GM12878 (cell line): ENCODE measurements at regions not wholly inside any gene's neighbourhood (a gene's known extent, or its start where the extent isn't known, plus 50 kb on each side); places are given as distances from the start of the nearest gene placed in this dataset.

ENCODE experiments used
- ATAC-seq: fragments of 200-7000 bp; cut with Tn5 transposase; 3 replicates; pipeline ENCODE4 v1.9.1; 2020; ENCODE audit warnings: mild to moderate bottlenecking, moderate library complexity
- BruUV-seq: library from RNA; stranded (reverse); fragments of 400-500 nt; replicated peaks from 2 replicates; lab custom pipeline; 2021; lab: Mats Ljungman, UMichigan
- CTCF ChIA-PET: fragments of 300-600 bp; sonication (Branson Sonifier 250); formaldehyde crosslinking; extraction: SDS; loops from one replicate; lab custom pipeline; 2021; ENCODE audit warnings: inconsistent platforms; lab: Yijun Ruan, JAX
- POLR2A ChIA-PET: fragments of 350-600 bp; formaldehyde crosslinking; extraction: SDS; loops from one replicate; lab custom pipeline; 2021; ENCODE audit warnings: inconsistent platforms; lab: Charles Lee
- RAD21 ChIA-PET: fragments of 300-600 bp; sonication (Branson Sonifier 250); formaldehyde crosslinking; loops from one replicate; lab custom pipeline; 2023; ENCODE audit warnings: antibody characterized with exemption; ENCODE audit not compliant: unreplicated experiment; lab: Charles Lee
- SMC1A ChIA-PET: fragments of 300-600 bp; sonication (Branson Sonifier 250); formaldehyde crosslinking; loops from one replicate; lab custom pipeline; 2023; ENCODE audit not compliant: unreplicated experiment, uncharacterized antibody; lab: Charles Lee
- DNase-seq: peaks from one replicate; pipeline ENCODE4 v3.0.0-alpha.2; 2011; ENCODE audit warnings: low read depth, low spot score
- FAIRE-seq: peaks from 3 replicates; lab custom pipeline; 2011; peaks lifted over from hg19 to GRCh38; lab: Jason Lieb, UNC
- H2AFZ ChIP-seq: 2 replicates; pipeline ENCODE4 v1.6.0; 2011; ENCODE audit warnings: low read depth, low read length, control low read depth; ENCODE audit not compliant: control insufficient read depth
- H3K27ac ChIP-seq: 2 replicates; pipeline ENCODE4 v1.5.1; 2011; ENCODE audit warnings: control low read depth; ENCODE audit not compliant: control insufficient read depth, insufficient read depth
- H3K27me3 ChIP-seq, 2 experiments: replicated peaks in 1 of 2; 2 replicates each; pipeline versions ENCODE4 v1.6.0 to v1.6.1; 2011; ENCODE audit warnings: low read length in 1 of 2; ENCODE audit not compliant: control insufficient read depth in 2 of 2, insufficient read depth in 2 of 2
- H3K36me3 ChIP-seq, 2 experiments: 2 replicates each; pipeline ENCODE4 v1.5.1; 2011; ENCODE audit warnings: low read length in 1 of 2; ENCODE audit not compliant: control insufficient read depth in 2 of 2, insufficient read depth in 2 of 2
- H3K4me1 ChIP-seq: 2 replicates; pipeline ENCODE4 v1.6.1; 2011; ENCODE audit warnings: mild to moderate bottlenecking, low read length, moderate library complexity, mixed read lengths; ENCODE audit not compliant: control insufficient read depth, insufficient read depth
- H3K4me2 ChIP-seq: 2 replicates; pipeline ENCODE4 v1.6.0; 2011; ENCODE audit warnings: control low read depth; ENCODE audit not compliant: control insufficient read depth, insufficient read depth
- H3K4me3 ChIP-seq: fragments of 200-600 bp; sonication (generic); 2 replicates; pipeline ENCODE4 v1.5.1; 2016
- H3K79me2 ChIP-seq: 2 replicates; pipeline ENCODE4 v1.6.0; 2011; ENCODE audit warnings: low read length; ENCODE audit not compliant: control insufficient read depth, insufficient read depth
- H3K9ac ChIP-seq: 2 replicates; pipeline ENCODE4 v1.8.0; 2011; ENCODE audit warnings: low read length, control low read depth, mixed read lengths; ENCODE audit not compliant: control insufficient read depth, insufficient read depth
- H3K9me3 ChIP-seq: replicated peaks from 3 replicates; pipeline ENCODE4 v1.5.1; 2011; ENCODE audit warnings: mild to moderate bottlenecking, low read length; ENCODE audit not compliant: control insufficient read depth, insufficient read depth
- H4K20me1 ChIP-seq: 2 replicates; pipeline ENCODE4 v1.6.0; 2011; ENCODE audit not compliant: control insufficient read depth, insufficient read depth
- CHD1 ChIP-seq: IDR thresholded peaks from 2 replicates; pipeline ENCODE4 v1.6.1; 2012; ENCODE audit warnings: low read depth, low read length, improper control_type of control experiment
- CHD4 ChIP-seq: fragments of 200-600 bp; sonication (generic); IDR thresholded peaks from 2 replicates; pipeline ENCODE4 v1.6.1; 2016; ENCODE audit warnings: mild to moderate bottlenecking
- EP300 ChIP-seq, 2 experiments: fragments of 150-350 bp in 1 of 2; IDR thresholded peaks; 2 replicates each; pipeline ENCODE4 v1.6.1; 2011 to 2012; ENCODE audit warnings: low read depth in 2 of 2, low read length in 2 of 2, borderline replicate concordance in 1 of 2, improper control_type of control experiment in 1 of 2, inconsistent platforms in 1 of 2; ENCODE audit not compliant: control insufficient read depth in 1 of 2
- KLF5 ChIP-seq: fragments of 450-650 bp; IDR thresholded peaks from 2 replicates; pipeline ENCODE4 v1.6.1; 2014; ENCODE audit warnings: mild to moderate bottlenecking; ENCODE audit not compliant: partially characterized antibody
- NBN ChIP-seq: fragments of 450-650 bp; IDR thresholded peaks from 2 replicates; pipeline ENCODE4 v1.6.1; 2016
- POLR2AphosphoS5 ChIP-seq: IDR thresholded peaks from 2 replicates; pipeline ENCODE4 v1.6.1; 2011; ENCODE audit warnings: mild to moderate bottlenecking, low read length, inconsistent platforms
- TAF1 ChIP-seq: IDR thresholded peaks from 2 replicates; pipeline ENCODE4 v1.6.1; 2011; ENCODE audit warnings: mild to moderate bottlenecking, low read depth, low read length, borderline replicate concordance
- WRNIP1 ChIP-seq: IDR thresholded peaks from 2 replicates; pipeline ENCODE4 v1.6.1; 2011; ENCODE audit warnings: low read depth, low read length, improper control_type of control experiment, borderline replicate concordance
- ZNF622 ChIP-seq: fragments of 450-650 bp; IDR thresholded peaks from 2 replicates; pipeline ENCODE4 v1.6.1; 2017; ENCODE audit warnings: mild to moderate bottlenecking, inconsistent platforms
- in situ Hi-C: fragments of 300-500 bp; cut with MboI; formaldehyde crosslinking; loops from 9 replicates; pipeline ENCODE4 v1.14.3; 2018; ENCODE audit warnings: mixed read lengths
- intact Hi-C: fragments of 100-400 bp; cut with micrococcal nuclease; formaldehyde crosslinking; loops from one replicate; pipeline ENCODE4 v1.14.2; 2022; ENCODE audit not compliant: unreplicated experiment
- TF ChIP-seq, protein P1 (sequence below): fragments of 450-650 bp; formaldehyde crosslinking; IDR thresholded peaks from 2 replicates; pipeline ENCODE4 v1.4.0; 2022; ENCODE audit warnings: mild to moderate bottlenecking, moderate library complexity
- TF ChIP-seq, protein P2 (sequence below): IDR thresholded peaks from 2 replicates; pipeline ENCODE4 v1.6.1; 2012; ENCODE audit warnings: mild to moderate bottlenecking, low read depth, low read length
- TF ChIP-seq, protein P3 (sequence below): IDR thresholded peaks from 2 replicates; pipeline ENCODE4 v1.6.1; 2012; ENCODE audit warnings: improper control_type of control experiment, low read depth, low read length; ENCODE audit not compliant: insufficient replicate concordance

DNA sequence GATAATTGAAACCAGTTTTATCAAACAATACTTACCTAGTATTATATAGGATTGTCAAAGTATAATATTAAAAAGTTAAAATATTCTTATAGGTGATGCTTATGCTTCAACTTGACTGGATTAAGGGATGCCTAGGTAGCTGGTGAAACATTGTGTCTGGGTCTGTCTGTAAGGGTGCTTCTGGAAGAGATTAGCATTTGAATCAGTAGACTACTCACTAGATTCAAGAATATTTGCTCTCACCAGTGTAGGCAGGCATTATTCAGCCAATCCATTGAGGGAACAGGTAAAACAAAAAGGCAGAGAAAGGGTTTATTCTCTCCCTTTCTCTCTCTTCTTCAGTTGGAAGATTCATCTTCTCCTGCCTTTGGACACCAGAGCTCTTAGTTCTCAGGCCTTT is 486.8 kb upstream of the GOLIM4 start:
- ChIA-PET POLR2A (no interaction called here), CTCF (no interaction called here), RAD21 (no interaction called here), SMC1A (no interaction called here)
- Histone ChIP-seq H3K4me1 (no peaks in the 10 kb centered on the region), H4K20me1 (no peaks in the 10 kb centered on the region), H3K9ac (no peak overlapping the region), H3K79me2 (no peaks in the 10 kb centered on the region), H3K9me3 (no peaks in the 10 kb centered on the region), H3K4me2 (no peak overlapping the region), H3K27ac (no peak overlapping the region), H3K36me3 (no peaks in the 10 kb centered on the region), H3K27me3 (no peaks in the 10 kb centered on the region), H3K4me3 (no peak overlapping the region), H2AFZ (no peak overlapping the region)
- no TSS peak for BruUV-seq
- no peak for FAIRE-seq
- no peak for DNase-seq
- no peak for ATAC-seq
- intact Hi-C loops = no loop called here
- in situ Hi-C loops = no loop called here
- TF ChIP-seq, protein P1, sequence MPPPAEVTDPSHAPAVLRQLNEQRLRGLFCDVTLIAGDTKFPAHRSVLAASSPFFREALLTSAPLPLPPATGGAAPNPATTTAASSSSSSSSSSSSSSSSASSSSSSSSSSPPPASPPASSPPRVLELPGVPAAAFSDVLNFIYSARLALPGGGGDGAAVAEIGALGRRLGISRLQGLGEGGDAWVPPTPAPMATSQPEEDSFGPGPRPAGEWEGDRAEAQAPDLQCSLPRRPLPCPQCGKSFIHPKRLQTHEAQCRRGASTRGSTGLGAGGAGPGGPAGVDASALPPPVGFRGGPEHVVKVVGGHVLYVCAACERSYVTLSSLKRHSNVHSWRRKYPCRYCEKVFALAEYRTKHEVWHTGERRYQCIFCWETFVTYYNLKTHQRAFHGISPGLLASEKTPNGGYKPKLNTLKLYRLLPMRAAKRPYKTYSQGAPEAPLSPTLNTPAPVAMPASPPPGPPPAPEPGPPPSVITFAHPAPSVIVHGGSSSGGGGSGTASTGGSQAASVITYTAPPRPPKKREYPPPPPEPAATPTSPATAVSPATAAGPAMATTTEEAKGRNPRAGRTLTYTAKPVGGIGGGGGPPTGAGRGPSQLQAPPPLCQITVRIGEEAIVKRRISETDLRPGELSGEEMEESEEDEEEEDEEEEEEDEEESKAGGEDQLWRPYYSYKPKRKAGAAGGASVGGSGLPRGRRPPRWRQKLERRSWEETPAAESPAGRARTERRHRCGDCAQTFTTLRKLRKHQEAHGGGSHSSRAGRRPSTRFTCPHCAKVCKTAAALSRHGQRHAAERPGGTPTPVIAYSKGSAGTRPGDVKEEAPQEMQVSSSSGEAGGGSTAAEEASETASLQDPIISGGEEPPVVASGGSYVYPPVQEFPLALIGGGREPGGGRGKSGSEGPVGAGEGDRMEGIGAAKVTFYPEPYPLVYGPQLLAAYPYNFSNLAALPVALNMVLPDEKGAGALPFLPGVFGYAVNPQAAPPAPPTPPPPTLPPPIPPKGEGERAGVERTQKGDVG = no peak
- TF ChIP-seq CHD1 (no peak), EP300 (IDR thresholded peaks at IDR 0.05; ENCODE audit: borderline replicate concordance in 1 of 2, control insufficient read depth in 1 of 2, low read depth in 2 of 2, low read length in 2 of 2) (no peak), KLF5 (no peak), ZNF622 (no peak), NBN (no peak), TAF1 (no peak), POLR2AphosphoS5 (no peak), CHD4 (no peak), WRNIP1 (no peak)
- TF ChIP-seq, protein P2, sequence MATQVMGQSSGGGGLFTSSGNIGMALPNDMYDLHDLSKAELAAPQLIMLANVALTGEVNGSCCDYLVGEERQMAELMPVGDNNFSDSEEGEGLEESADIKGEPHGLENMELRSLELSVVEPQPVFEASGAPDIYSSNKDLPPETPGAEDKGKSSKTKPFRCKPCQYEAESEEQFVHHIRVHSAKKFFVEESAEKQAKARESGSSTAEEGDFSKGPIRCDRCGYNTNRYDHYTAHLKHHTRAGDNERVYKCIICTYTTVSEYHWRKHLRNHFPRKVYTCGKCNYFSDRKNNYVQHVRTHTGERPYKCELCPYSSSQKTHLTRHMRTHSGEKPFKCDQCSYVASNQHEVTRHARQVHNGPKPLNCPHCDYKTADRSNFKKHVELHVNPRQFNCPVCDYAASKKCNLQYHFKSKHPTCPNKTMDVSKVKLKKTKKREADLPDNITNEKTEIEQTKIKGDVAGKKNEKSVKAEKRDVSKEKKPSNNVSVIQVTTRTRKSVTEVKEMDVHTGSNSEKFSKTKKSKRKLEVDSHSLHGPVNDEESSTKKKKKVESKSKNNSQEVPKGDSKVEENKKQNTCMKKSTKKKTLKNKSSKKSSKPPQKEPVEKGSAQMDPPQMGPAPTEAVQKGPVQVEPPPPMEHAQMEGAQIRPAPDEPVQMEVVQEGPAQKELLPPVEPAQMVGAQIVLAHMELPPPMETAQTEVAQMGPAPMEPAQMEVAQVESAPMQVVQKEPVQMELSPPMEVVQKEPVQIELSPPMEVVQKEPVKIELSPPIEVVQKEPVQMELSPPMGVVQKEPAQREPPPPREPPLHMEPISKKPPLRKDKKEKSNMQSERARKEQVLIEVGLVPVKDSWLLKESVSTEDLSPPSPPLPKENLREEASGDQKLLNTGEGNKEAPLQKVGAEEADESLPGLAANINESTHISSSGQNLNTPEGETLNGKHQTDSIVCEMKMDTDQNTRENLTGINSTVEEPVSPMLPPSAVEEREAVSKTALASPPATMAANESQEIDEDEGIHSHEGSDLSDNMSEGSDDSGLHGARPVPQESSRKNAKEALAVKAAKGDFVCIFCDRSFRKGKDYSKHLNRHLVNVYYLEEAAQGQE = no peak
- TF ChIP-seq, protein P3, sequence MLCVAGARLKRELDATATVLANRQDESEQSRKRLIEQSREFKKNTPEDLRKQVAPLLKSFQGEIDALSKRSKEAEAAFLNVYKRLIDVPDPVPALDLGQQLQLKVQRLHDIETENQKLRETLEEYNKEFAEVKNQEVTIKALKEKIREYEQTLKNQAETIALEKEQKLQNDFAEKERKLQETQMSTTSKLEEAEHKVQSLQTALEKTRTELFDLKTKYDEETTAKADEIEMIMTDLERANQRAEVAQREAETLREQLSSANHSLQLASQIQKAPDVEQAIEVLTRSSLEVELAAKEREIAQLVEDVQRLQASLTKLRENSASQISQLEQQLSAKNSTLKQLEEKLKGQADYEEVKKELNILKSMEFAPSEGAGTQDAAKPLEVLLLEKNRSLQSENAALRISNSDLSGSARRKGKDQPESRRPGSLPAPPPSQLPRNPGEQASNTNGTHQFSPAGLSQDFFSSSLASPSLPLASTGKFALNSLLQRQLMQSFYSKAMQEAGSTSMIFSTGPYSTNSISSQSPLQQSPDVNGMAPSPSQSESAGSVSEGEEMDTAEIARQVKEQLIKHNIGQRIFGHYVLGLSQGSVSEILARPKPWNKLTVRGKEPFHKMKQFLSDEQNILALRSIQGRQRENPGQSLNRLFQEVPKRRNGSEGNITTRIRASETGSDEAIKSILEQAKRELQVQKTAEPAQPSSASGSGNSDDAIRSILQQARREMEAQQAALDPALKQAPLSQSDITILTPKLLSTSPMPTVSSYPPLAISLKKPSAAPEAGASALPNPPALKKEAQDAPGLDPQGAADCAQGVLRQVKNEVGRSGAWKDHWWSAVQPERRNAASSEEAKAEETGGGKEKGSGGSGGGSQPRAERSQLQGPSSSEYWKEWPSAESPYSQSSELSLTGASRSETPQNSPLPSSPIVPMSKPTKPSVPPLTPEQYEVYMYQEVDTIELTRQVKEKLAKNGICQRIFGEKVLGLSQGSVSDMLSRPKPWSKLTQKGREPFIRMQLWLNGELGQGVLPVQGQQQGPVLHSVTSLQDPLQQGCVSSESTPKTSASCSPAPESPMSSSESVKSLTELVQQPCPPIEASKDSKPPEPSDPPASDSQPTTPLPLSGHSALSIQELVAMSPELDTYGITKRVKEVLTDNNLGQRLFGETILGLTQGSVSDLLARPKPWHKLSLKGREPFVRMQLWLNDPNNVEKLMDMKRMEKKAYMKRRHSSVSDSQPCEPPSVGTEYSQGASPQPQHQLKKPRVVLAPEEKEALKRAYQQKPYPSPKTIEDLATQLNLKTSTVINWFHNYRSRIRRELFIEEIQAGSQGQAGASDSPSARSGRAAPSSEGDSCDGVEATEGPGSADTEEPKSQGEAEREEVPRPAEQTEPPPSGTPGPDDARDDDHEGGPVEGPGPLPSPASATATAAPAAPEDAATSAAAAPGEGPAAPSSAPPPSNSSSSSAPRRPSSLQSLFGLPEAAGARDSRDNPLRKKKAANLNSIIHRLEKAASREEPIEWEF = no peak
